Activated naive CD8-positive, alpha-beta T cell treated with anti-CD3 and anti-CD28 coated beads, Interleukin-2, amount 50 U/mL, for 24 hours (primary cell): ENCODE measurements at regions not wholly inside any gene's neighbourhood (a gene's known extent, or its start where the extent isn't known, plus 50 kb on each side); places are given as distances from the start of the nearest gene placed in this dataset.

Source experiments
- ATAC-seq: fragments of 150-1000 bp; cut with Tn5 transposase; one replicate; pipeline ENCODE4 v1.10.0; 2021
- DNase-seq: peaks from one replicate; pipeline ENCODE4 v3.0.0; 2021
- H3K27ac Mint-ChIP-seq: one replicate; pipeline ENCODE4 v1.8.0; 2021; ENCODE audit warnings: mild to moderate bottlenecking, mixed read lengths
- H3K27me3 Mint-ChIP-seq: one replicate; pipeline ENCODE4 v1.8.0; 2021; ENCODE audit warnings: mixed read lengths
- H3K36me3 Mint-ChIP-seq: one replicate; pipeline ENCODE4 v1.8.0; 2021; ENCODE audit warnings: low read depth, mixed read lengths
- H3K4me1 Mint-ChIP-seq: one replicate; pipeline ENCODE4 v1.8.0; 2021; ENCODE audit warnings: mixed read lengths
- H3K4me3 Mint-ChIP-seq: one replicate; pipeline ENCODE4 v1.8.0; 2021; ENCODE audit warnings: mild to moderate bottlenecking, moderate library complexity, mixed read lengths
- H3K9me3 Mint-ChIP-seq: one replicate; pipeline ENCODE4 v1.8.0; 2021; ENCODE audit warnings: mixed read lengths

- no peak overlapping the region for H3K27ac Mint-ChIP-seq
- ATAC-seq = no peak
- no peaks in the 10 kb centered on the region for H3K36me3 Mint-ChIP-seq
- no peaks in the 10 kb centered on the region for H3K9me3 Mint-ChIP-seq
- no peak for DNase-seq
- H3K27me3 Mint-ChIP-seq = peaks cover 4% of the 10 kb centered on the region
- H3K4me1 Mint-ChIP-seq = no peaks in the 10 kb centered on the region
- no peak overlapping the region for H3K4me3 Mint-ChIP-seq
These were observed 157.4 kb downstream of the DACT1 start for GRCh38 chr14:58794993-58795762.

GRCh38 chr14:58796242-58797009 is 158.7 kb downstream of the DACT1 start:
- no peaks in the 10 kb centered on the region for H3K4me1 Mint-ChIP-seq
- DNase-seq = no peak
- no peak overlapping the region for H3K4me3 Mint-ChIP-seq
- H3K27ac Mint-ChIP-seq = no peak overlapping the region
- H3K27me3 Mint-ChIP-seq = peaks cover 4% of the 10 kb centered on the region
- no peak for ATAC-seq
- H3K36me3 Mint-ChIP-seq = no peaks in the 10 kb centered on the region
- H3K9me3 Mint-ChIP-seq = no peaks in the 10 kb centered on the region

- no peaks in the 10 kb centered on the region for H3K36me3 Mint-ChIP-seq
- no peak for DNase-seq
- no peak for ATAC-seq
- H3K4me1 Mint-ChIP-seq = no peaks in the 10 kb centered on the region
- H3K4me3 Mint-ChIP-seq = no peak overlapping the region
- no peak overlapping the region for H3K27ac Mint-ChIP-seq
- H3K27me3 Mint-ChIP-seq = peaks cover 4% of the 10 kb centered on the region
- no peaks in the 10 kb centered on the region for H3K9me3 Mint-ChIP-seq
These were observed 159.3 kb downstream of the DACT1 start for GRCh38 chr14:58797010-58797429.

GRCh38 chr14:58798173-58798572 is 160.4 kb downstream of the DACT1 start:
- H3K4me3 Mint-ChIP-seq = no peak overlapping the region
- H3K9me3 Mint-ChIP-seq = peaks cover 4% of the 10 kb centered on the region
- no peak overlapping the region for H3K27ac Mint-ChIP-seq
- ATAC-seq (no peak), DNase-seq (no peak)
- H3K4me1 Mint-ChIP-seq = no peaks in the 10 kb centered on the region
- H3K27me3 Mint-ChIP-seq = peaks cover 4% of the 10 kb centered on the region
- no peaks in the 10 kb centered on the region for H3K36me3 Mint-ChIP-seq

GRCh38 chr14:58801086-58801485 is 163.3 kb downstream of the DACT1 start:
- H3K36me3 Mint-ChIP-seq = no peaks in the 10 kb centered on the region
- no peak overlapping the region for H3K4me3 Mint-ChIP-seq
- peaks cover 4% of the 10 kb centered on the region for H3K9me3 Mint-ChIP-seq
- H3K27ac Mint-ChIP-seq = no peak overlapping the region
- peaks cover 4% of the 10 kb centered on the region for H3K27me3 Mint-ChIP-seq
- H3K4me1 Mint-ChIP-seq = no peaks in the 10 kb centered on the region
- no peak for DNase-seq
- ATAC-seq = no peak

- H3K36me3 Mint-ChIP-seq = no peaks in the 10 kb centered on the region
- DNase-seq = no peak
- H3K4me1 Mint-ChIP-seq = no peaks in the 10 kb centered on the region
- no peak overlapping the region for H3K4me3 Mint-ChIP-seq
- no peak overlapping the region for H3K27ac Mint-ChIP-seq
- no peaks in the 10 kb centered on the region for H3K27me3 Mint-ChIP-seq
- peaks cover 4% of the 10 kb centered on the region for H3K9me3 Mint-ChIP-seq
- no peak for ATAC-seq
These were observed 167.3 kb downstream of the DACT1 start for GRCh38 chr14:58805057-58805456.

- Mint-ChIP-seq H3K4me1 (no peaks in the 10 kb centered on the region), H3K9me3 (peaks cover 4% of the 10 kb centered on the region), H3K27ac (no peak overlapping the region), H3K4me3 (no peak overlapping the region), H3K36me3 (no peaks in the 10 kb centered on the region), H3K27me3 (no peaks in the 10 kb centered on the region)
- no peak for DNase-seq
- no peak for ATAC-seq
These were observed 168.0 kb downstream of the DACT1 start for GRCh38 chr14:58805605-58806409.

- DNase-seq = no peak
- H3K4me3 Mint-ChIP-seq = no peak overlapping the region
- no peaks in the 10 kb centered on the region for H3K27me3 Mint-ChIP-seq
These were observed 169.4 kb downstream of the DACT1 start for GRCh38 chr14:58807191-58807590.

GRCh38 chr14:58808828-58809227 is 171.1 kb downstream of the DACT1 start:
- Mint-ChIP-seq H3K4me3 (no peak overlapping the region), H3K27me3 (no peaks in the 10 kb centered on the region), H3K4me1 (no peaks in the 10 kb centered on the region), H3K27ac (no peak overlapping the region), H3K9me3 (no peaks in the 10 kb centered on the region), H3K36me3 (no peaks in the 10 kb centered on the region)
- DNase-seq (no peak), ATAC-seq (no peak)

More at GRCh38 chr14:58807191-58807590, 169.4 kb downstream of the DACT1 start:
- H3K36me3 Mint-ChIP-seq = no peaks in the 10 kb centered on the region
- no peak overlapping the region for H3K27ac Mint-ChIP-seq
- no peaks in the 10 kb centered on the region for H3K4me1 Mint-ChIP-seq
- ATAC-seq = no peak
- peaks cover 4% of the 10 kb centered on the region for H3K9me3 Mint-ChIP-seq

- Mint-ChIP-seq H3K36me3 (no peaks in the 10 kb centered on the region), H3K27ac (no peak overlapping the region), H3K4me3 (no peak overlapping the region), H3K27me3 (no peaks in the 10 kb centered on the region), H3K4me1 (no peaks in the 10 kb centered on the region), H3K9me3 (no peaks in the 10 kb centered on the region)
- no peak for DNase-seq
- ATAC-seq = no peak
These were observed 171.8 kb downstream of the DACT1 start for GRCh38 chr14:58809520-58809919.

GRCh38 chr14:58812050-58812910 is 174.5 kb downstream of the DACT1 start:
- no peaks in the 10 kb centered on the region for H3K36me3 Mint-ChIP-seq
- H3K4me1 Mint-ChIP-seq = no peaks in the 10 kb centered on the region
- no peak overlapping the region for H3K27ac Mint-ChIP-seq
- no peak for DNase-seq
- no peak overlapping the region for H3K4me3 Mint-ChIP-seq
- no peaks in the 10 kb centered on the region for H3K9me3 Mint-ChIP-seq
- H3K27me3 Mint-ChIP-seq = no peaks in the 10 kb centered on the region
- ATAC-seq = no peak

- Mint-ChIP-seq H3K27me3 (no peaks in the 10 kb centered on the region), H3K36me3 (no peaks in the 10 kb centered on the region), H3K4me3 (no peak overlapping the region), H3K27ac (no peak overlapping the region), H3K4me1 (no peaks in the 10 kb centered on the region), H3K9me3 (no peaks in the 10 kb centered on the region)
- DNase-seq = no peak
- ATAC-seq = no peak
These were observed 176.0 kb downstream of the DACT1 start for GRCh38 chr14:58813745-58814144.

- Mint-ChIP-seq H3K9me3 (no peaks in the 10 kb centered on the region), H3K27me3 (no peaks in the 10 kb centered on the region)
- DNase-seq = no peak
These were observed 176.7 kb downstream of the DACT1 start for GRCh38 chr14:58814466-58814865.

GRCh38 chr14:58815161-58815701 is 177.5 kb downstream of the DACT1 start:
- Mint-ChIP-seq H3K4me1 (no peaks in the 10 kb centered on the region), H3K27ac (no peak overlapping the region), H3K4me3 (no peak overlapping the region), H3K27me3 (no peaks in the 10 kb centered on the region), H3K36me3 (no peaks in the 10 kb centered on the region), H3K9me3 (no peaks in the 10 kb centered on the region)
- ATAC-seq (no peak), DNase-seq (no peak)

More at GRCh38 chr14:58814466-58814865, 176.7 kb downstream of the DACT1 start:
- no peak for ATAC-seq
- Mint-ChIP-seq H3K27ac (no peak overlapping the region), H3K4me1 (no peaks in the 10 kb centered on the region), H3K4me3 (no peak overlapping the region), H3K36me3 (no peaks in the 10 kb centered on the region)
